ENCODE measurements at regions not wholly inside any gene's neighbourhood (a gene's known extent, or its start where the extent isn't known, plus 50 kb on each side); places are given as distances from the start of the nearest gene placed in this dataset.

DNA sequence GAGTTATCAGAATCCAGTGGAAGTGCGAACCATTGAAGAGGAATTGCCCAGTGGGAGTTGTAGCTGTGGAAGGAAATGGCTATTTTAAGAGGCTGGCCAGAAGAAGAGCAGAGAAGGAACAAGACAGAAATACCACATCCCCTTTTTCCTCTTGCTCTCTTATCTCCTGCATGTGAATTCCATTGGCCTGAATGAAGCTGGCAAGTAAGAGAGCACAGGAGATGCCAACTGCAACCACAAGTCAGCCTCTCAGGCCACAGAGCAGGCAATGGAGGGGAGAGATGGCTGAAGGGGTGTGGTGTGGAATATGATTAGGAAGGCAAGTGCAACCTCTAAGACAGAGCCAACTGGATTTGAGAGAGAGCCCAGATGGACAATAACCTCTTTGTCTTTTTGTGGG, 362.7 kb upstream of the IMPG1 start:
- Histone ChIP-seq H3K27me3 (no peaks in the 10 kb centered on the region), H3K36me3 (no peaks in the 10 kb centered on the region)
- DNase-seq = no peak

DNA sequence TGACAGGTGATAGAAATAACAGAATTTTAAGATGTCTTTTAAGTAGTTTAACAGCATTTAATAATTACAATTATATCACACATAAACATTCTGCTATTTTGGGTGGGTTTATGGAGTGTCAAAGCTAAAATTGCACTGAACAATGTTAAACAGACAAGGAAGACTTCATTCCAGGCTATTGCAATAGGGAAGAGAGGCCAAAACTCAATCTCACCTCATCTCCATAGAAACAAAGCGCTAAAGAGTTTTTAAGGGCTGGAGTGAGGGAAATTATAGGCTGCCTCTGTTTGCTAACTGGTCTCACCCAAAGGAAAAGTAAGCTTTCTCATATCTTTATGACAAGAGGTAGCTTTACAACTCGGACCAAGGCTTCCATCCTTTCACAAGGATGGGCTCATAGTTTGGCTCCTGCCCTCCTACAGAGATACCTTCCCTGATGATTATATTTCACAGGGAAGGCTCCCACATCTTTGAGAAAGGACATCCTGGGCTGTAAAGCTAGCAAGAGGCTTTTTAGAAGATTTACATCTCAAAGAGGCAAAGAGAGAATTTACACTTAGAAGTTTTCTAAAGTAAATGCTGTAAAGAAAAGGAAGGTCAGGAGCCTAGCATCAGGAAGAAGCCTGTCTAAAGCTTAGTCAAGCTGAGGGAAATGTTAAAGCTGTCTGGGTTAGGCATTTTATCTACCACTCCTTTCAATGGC, 350.2 kb upstream of the IMPG1 start:
- TF ChIP-seq POLR2A (IDR thresholded peaks at IDR 0.05) = no peak
- TF ChIP-seq, protein P1, sequence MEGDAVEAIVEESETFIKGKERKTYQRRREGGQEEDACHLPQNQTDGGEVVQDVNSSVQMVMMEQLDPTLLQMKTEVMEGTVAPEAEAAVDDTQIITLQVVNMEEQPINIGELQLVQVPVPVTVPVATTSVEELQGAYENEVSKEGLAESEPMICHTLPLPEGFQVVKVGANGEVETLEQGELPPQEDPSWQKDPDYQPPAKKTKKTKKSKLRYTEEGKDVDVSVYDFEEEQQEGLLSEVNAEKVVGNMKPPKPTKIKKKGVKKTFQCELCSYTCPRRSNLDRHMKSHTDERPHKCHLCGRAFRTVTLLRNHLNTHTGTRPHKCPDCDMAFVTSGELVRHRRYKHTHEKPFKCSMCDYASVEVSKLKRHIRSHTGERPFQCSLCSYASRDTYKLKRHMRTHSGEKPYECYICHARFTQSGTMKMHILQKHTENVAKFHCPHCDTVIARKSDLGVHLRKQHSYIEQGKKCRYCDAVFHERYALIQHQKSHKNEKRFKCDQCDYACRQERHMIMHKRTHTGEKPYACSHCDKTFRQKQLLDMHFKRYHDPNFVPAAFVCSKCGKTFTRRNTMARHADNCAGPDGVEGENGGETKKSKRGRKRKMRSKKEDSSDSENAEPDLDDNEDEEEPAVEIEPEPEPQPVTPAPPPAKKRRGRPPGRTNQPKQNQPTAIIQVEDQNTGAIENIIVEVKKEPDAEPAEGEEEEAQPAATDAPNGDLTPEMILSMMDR (IDR thresholded peaks at IDR 0.05) = no peak
- H3K4me1 ChIP-seq = no peaks in the 10 kb centered on the region
- no peak overlapping the region for H3K27ac ChIP-seq
- no peaks in the 10 kb centered on the region for H3K36me3 ChIP-seq
- no peaks in the 10 kb centered on the region for H3K9me3 ChIP-seq
- no peak for DNase-seq
- no peaks in the 10 kb centered on the region for H3K27me3 ChIP-seq
- H3K4me3 ChIP-seq = no peak overlapping the region

More for the DNA sequence above, 362.7 kb upstream of the IMPG1 start:
- TF ChIP-seq, protein P1 (IDR thresholded peaks at IDR 0.05) = no peak
- TF ChIP-seq POLR2A (IDR thresholded peaks at IDR 0.05) = no peak
- no peaks in the 10 kb centered on the region for H3K4me1 ChIP-seq
- no peak overlapping the region for H3K4me3 ChIP-seq
- H3K9me3 ChIP-seq = no peaks in the 10 kb centered on the region
- no peak overlapping the region for H3K27ac ChIP-seq

DNA sequence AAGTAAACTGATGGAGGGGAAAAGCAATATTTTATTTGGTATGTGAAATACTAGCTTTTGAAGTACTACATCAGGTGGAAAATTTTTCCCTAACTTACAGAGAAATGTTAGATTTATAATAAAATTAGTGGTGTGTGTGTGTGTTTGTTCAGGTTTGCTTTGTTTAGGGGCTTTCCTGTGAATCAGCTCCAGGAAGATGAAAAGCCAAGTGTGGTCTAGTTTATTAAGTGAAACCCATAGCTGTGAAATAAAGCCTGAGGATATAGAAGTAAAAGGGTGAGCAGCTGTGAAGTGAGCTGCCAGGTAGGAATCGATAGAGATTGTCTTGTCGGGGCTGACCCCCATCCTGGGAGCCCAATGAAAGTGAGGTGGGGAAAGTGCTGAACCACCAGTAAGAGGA, 347.6 kb upstream of the IMPG1 start:
- Histone ChIP-seq H3K36me3 (no peaks in the 10 kb centered on the region), H3K4me1 (no peaks in the 10 kb centered on the region), H3K27ac (no peak overlapping the region), H3K27me3 (no peaks in the 10 kb centered on the region), H3K4me3 (no peak overlapping the region), H3K9me3 (no peaks in the 10 kb centered on the region)
- no peak for DNase-seq
- TF ChIP-seq, protein P1 (IDR thresholded peaks at IDR 0.05) = no peak
- TF ChIP-seq POLR2A (IDR thresholded peaks at IDR 0.05) = no peak

DNA sequence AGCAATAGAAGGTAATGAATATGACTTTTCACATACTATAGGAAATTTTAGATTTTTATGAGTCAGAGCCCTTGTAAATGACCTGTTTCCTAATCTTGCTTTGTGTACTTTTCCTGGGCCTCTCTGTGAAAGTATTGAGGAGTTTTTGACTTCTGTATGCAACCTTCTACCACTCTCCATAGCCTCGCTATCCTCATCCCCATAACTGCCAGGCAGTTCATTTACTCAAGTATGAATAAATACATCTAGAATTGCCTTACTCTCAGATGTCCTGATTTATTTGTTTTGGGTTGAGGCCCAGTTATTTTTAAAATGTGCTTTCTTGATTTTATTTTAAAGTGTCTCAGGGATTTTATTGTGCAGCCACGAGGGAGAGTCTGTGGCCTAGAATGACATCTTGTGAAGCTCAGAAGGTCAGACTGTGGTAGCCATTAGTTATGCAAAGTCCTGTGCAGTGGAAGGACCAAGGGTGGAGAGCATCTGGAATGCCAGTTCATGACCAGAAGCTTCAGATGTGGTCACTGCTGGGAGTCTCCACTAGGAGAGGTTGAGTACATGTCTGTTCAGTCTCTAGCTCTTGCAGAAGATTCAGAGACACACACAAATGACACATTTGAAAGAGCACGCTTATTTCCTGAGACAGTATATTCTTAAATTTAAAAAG, 346.2 kb upstream of the IMPG1 start:
- H3K27ac ChIP-seq = no peak overlapping the region
- no peak overlapping the region for H3K4me3 ChIP-seq
- H3K36me3 ChIP-seq = no peaks in the 10 kb centered on the region
- H3K9me3 ChIP-seq = no peaks in the 10 kb centered on the region
- H3K4me1 ChIP-seq = no peaks in the 10 kb centered on the region
- DNase-seq = no peak
- TF ChIP-seq, protein P1 (IDR thresholded peaks at IDR 0.05) = no peak
- TF ChIP-seq POLR2A (IDR thresholded peaks at IDR 0.05) = no peak
- H3K27me3 ChIP-seq = no peaks in the 10 kb centered on the region

DNA sequence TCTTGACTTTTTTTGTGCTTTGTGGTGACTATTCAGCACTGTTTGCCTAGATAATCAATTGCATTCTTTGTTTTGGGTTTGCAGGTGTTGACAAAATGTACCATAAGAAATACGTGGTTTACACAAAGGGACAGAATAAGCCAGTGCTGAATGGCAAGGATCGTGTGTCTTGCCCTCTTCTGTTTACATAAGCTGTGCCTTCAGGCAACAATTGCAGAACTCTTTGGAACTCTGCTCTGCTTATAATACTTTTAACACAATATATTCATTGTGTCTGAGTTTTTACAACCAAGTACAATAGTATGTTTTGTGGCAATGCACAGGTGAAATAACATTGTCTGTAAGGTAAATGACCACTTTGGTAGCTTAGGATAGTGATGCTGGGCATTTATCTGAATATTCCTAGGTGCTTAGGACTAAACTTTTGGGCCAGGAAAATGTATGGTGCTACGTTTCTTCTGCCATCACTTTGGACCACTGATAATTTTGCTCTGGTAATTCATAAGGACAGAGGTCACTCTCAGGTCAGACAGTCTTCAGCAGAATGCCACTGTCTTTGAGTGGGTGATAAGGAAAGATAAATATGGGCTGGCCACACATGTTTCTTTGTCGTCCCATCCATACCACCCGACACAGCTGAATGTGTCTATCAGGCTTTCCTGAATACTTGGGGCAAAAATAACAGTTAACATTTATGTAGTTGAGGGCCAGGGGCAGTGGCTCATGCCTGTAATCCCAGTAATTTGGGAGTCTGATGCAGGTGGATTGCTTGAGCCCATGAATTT, 344.6 kb upstream of the IMPG1 start:
- Histone ChIP-seq H3K27me3 (no peaks in the 10 kb centered on the region), H3K4me3 (no peak overlapping the region), H3K9me3 (no peaks in the 10 kb centered on the region), H3K36me3 (no peaks in the 10 kb centered on the region), H3K4me1 (no peaks in the 10 kb centered on the region), H3K27ac (no peak overlapping the region)
- no peak for DNase-seq
- no peak for TF ChIP-seq POLR2A (IDR thresholded peaks at IDR 0.05)
- TF ChIP-seq, protein P1 (IDR thresholded peaks at IDR 0.05) = no peak

Data from Peyer's patch (tissue), 4 donors.